GM12878 (cell line): ENCODE measurements at regions not wholly inside any gene's neighbourhood (a gene's known extent, or its start where the extent isn't known, plus 50 kb on each side); places are given as distances from the start of the nearest gene placed in this dataset.

Experiments used
- ATAC-seq: fragments of 200-7000 bp; cut with Tn5 transposase; 3 replicates; pipeline ENCODE4 v1.9.1; 2020; ENCODE audit warnings: mild to moderate bottlenecking, moderate library complexity
- BruUV-seq: library from RNA; stranded (reverse); fragments of 400-500 nt; replicated peaks from 2 replicates; lab custom pipeline; 2021; lab: Mats Ljungman, UMichigan
- CTCF ChIA-PET: fragments of 300-600 bp; sonication (Branson Sonifier 250); formaldehyde crosslinking; extraction: SDS; loops from one replicate; lab custom pipeline; 2021; ENCODE audit warnings: inconsistent platforms; lab: Yijun Ruan, JAX
- POLR2A ChIA-PET: fragments of 350-600 bp; formaldehyde crosslinking; extraction: SDS; loops from one replicate; lab custom pipeline; 2021; ENCODE audit warnings: inconsistent platforms; lab: Charles Lee
- RAD21 ChIA-PET: fragments of 300-600 bp; sonication (Branson Sonifier 250); formaldehyde crosslinking; loops from one replicate; lab custom pipeline; 2023; ENCODE audit warnings: antibody characterized with exemption; ENCODE audit not compliant: unreplicated experiment; lab: Charles Lee
- SMC1A ChIA-PET: fragments of 300-600 bp; sonication (Branson Sonifier 250); formaldehyde crosslinking; loops from one replicate; lab custom pipeline; 2023; ENCODE audit not compliant: unreplicated experiment, uncharacterized antibody; lab: Charles Lee
- DNase-seq: peaks from one replicate; pipeline ENCODE4 v3.0.0-alpha.2; 2011; ENCODE audit warnings: low read depth, low spot score
- FAIRE-seq: peaks from 3 replicates; lab custom pipeline; 2011; peaks lifted over from hg19 to GRCh38; lab: Jason Lieb, UNC
- H2AFZ ChIP-seq: 2 replicates; pipeline ENCODE4 v1.6.0; 2011; ENCODE audit warnings: low read depth, low read length, control low read depth; ENCODE audit not compliant: control insufficient read depth
- H3K27ac ChIP-seq: 2 replicates; pipeline ENCODE4 v1.5.1; 2011; ENCODE audit warnings: control low read depth; ENCODE audit not compliant: control insufficient read depth, insufficient read depth
- H3K27me3 ChIP-seq, 2 experiments: replicated peaks in 1 of 2; 2 replicates each; pipeline versions ENCODE4 v1.6.0 to v1.6.1; 2011; ENCODE audit warnings: low read length in 1 of 2; ENCODE audit not compliant: control insufficient read depth in 2 of 2, insufficient read depth in 2 of 2
- H3K36me3 ChIP-seq, 2 experiments: 2 replicates each; pipeline ENCODE4 v1.5.1; 2011; ENCODE audit warnings: low read length in 1 of 2; ENCODE audit not compliant: control insufficient read depth in 2 of 2, insufficient read depth in 2 of 2
- H3K4me1 ChIP-seq: 2 replicates; pipeline ENCODE4 v1.6.1; 2011; ENCODE audit warnings: mild to moderate bottlenecking, low read length, moderate library complexity, mixed read lengths; ENCODE audit not compliant: control insufficient read depth, insufficient read depth
- H3K4me2 ChIP-seq: 2 replicates; pipeline ENCODE4 v1.6.0; 2011; ENCODE audit warnings: control low read depth; ENCODE audit not compliant: control insufficient read depth, insufficient read depth
- H3K4me3 ChIP-seq: fragments of 200-600 bp; sonication (generic); 2 replicates; pipeline ENCODE4 v1.5.1; 2016
- H3K79me2 ChIP-seq: 2 replicates; pipeline ENCODE4 v1.6.0; 2011; ENCODE audit warnings: low read length; ENCODE audit not compliant: control insufficient read depth, insufficient read depth
- H3K9ac ChIP-seq: 2 replicates; pipeline ENCODE4 v1.8.0; 2011; ENCODE audit warnings: low read length, control low read depth, mixed read lengths; ENCODE audit not compliant: control insufficient read depth, insufficient read depth
- H3K9me3 ChIP-seq: replicated peaks from 3 replicates; pipeline ENCODE4 v1.5.1; 2011; ENCODE audit warnings: mild to moderate bottlenecking, low read length; ENCODE audit not compliant: control insufficient read depth, insufficient read depth
- H4K20me1 ChIP-seq: 2 replicates; pipeline ENCODE4 v1.6.0; 2011; ENCODE audit not compliant: control insufficient read depth, insufficient read depth
- BCL3 ChIP-seq: IDR thresholded peaks from 2 replicates; pipeline ENCODE4 v1.6.1; 2011; ENCODE audit warnings: borderline replicate concordance, low read depth, mild to moderate bottlenecking, moderate library complexity, low read length; ENCODE audit not compliant: insufficient read depth, poor library complexity, severe bottlenecking
- IRF4 ChIP-seq: IDR thresholded peaks from 2 replicates; pipeline ENCODE4 v1.6.1; 2011; ENCODE audit warnings: low read depth, low read length
- POLR2AphosphoS2 ChIP-seq: IDR thresholded peaks from 2 replicates; pipeline ENCODE4 v1.6.1; 2011; ENCODE audit warnings: low read depth, mild to moderate bottlenecking, low read length, improper control_type of control experiment, moderate library complexity
- RAD51 ChIP-seq: fragments of 450-650 bp; IDR thresholded peaks from 2 replicates; pipeline ENCODE4 v1.6.1; 2016; ENCODE audit warnings: moderate library complexity, mild to moderate bottlenecking, inconsistent platforms
- RCOR1 ChIP-seq: conservative IDR thresholded peaks from 2 replicates; pipeline ENCODE4 v1.6.1; 2012; ENCODE audit warnings: low read depth, low read length, improper control_type of control experiment
- TAF1 ChIP-seq: IDR thresholded peaks from 2 replicates; pipeline ENCODE4 v1.6.1; 2011; ENCODE audit warnings: mild to moderate bottlenecking, low read depth, low read length, borderline replicate concordance
- ZBTB11 ChIP-seq: fragments of 450-650 bp; formaldehyde crosslinking; IDR thresholded peaks from 2 replicates; pipeline ENCODE4 v1.5.0; 2022; ENCODE audit warnings: mild to moderate bottlenecking, missing genetic modification characterization
- WGBS: methylation state at CpG from one replicate; pipeline ENCODE4 v1.1.6; 2016; ENCODE audit warnings: low lambda C conversion rate; ENCODE audit not compliant: insufficient replicate concordance, insufficient coverage; ENCODE audit errors: missing lambda C conversion rate; 5-methylcytosine and 5-hydroxymethylcytosine counted together
- in situ Hi-C: fragments of 300-500 bp; cut with MboI; formaldehyde crosslinking; loops from 9 replicates; pipeline ENCODE4 v1.14.3; 2018; ENCODE audit warnings: mixed read lengths
- intact Hi-C: fragments of 100-400 bp; cut with micrococcal nuclease; formaldehyde crosslinking; loops from one replicate; pipeline ENCODE4 v1.14.2; 2022; ENCODE audit not compliant: unreplicated experiment
- TF ChIP-seq, protein P1 (sequence below): fragments of 150-350 bp; IDR thresholded peaks from 2 replicates; pipeline ENCODE4 v1.6.1; 2016; ENCODE audit warnings: low read depth, low read length
- TF ChIP-seq, protein P2 (sequence below): fragments of 450-650 bp; IDR thresholded peaks from 2 replicates; pipeline ENCODE4 v1.6.1; 2017; ENCODE audit warnings: antibody characterized with exemption, mild to moderate bottlenecking, moderate library complexity
- TF ChIP-seq, protein P3 (sequence below): fragments of 450-650 bp; IDR thresholded peaks from 2 replicates; pipeline ENCODE4 v1.6.1; 2014; ENCODE audit warnings: mild to moderate bottlenecking

- Histone ChIP-seq H3K79me2 (no peaks in the 10 kb centered on the region), H3K4me3 (no peak overlapping the region), H3K9ac (no peak overlapping the region), H4K20me1 (0 out of 2 replicates have a peak, but pooled peaks cover 4% of the 10 kb centered on the region), H3K4me1 (no peaks in the 10 kb centered on the region), H3K27me3 (no peaks in the 10 kb centered on the region), H3K4me2 (no peak overlapping the region), H3K36me3 (no peaks in the 10 kb centered on the region), H3K27ac (no peak overlapping the region), H3K9me3 (no peaks in the 10 kb centered on the region), H2AFZ (no peak overlapping the region)
- ChIA-PET POLR2A (no interaction called here), CTCF (interaction anchor here (0.9 to 7.1 kb wide), 2 partner anchors 242 to 248 kb away, joined by 3 to 111 read pairs; no protein-coding TSS in a partner anchor), RAD21 (interaction anchor here (0.6 to 3.1 kb wide), 7 partner anchors 49 to 248 kb away, joined by 3 to 9 read pairs (median 6); partner anchors contain the start of gene TNRC6C), SMC1A (interaction anchor here (1.2 to 3.8 kb wide), 2 partner anchors 241 to 242 kb away, joined by 4 to 25 read pairs; no protein-coding TSS in a partner anchor)
- FAIRE-seq (no peak), ATAC-seq (no peak), DNase-seq (no peak)
- in situ Hi-C loops (loop anchor here (5.0 kb wide), 1 partner anchor 246 kb away; no protein-coding TSS in a partner anchor), intact Hi-C loops (no loop called here)
- BruUV-seq = no TSS peak
- WGBS = 39% methylated on average over 14 of the region's 14 CpGs
- TF ChIP-seq RCOR1 = no peak
- TF ChIP-seq, protein P1, sequence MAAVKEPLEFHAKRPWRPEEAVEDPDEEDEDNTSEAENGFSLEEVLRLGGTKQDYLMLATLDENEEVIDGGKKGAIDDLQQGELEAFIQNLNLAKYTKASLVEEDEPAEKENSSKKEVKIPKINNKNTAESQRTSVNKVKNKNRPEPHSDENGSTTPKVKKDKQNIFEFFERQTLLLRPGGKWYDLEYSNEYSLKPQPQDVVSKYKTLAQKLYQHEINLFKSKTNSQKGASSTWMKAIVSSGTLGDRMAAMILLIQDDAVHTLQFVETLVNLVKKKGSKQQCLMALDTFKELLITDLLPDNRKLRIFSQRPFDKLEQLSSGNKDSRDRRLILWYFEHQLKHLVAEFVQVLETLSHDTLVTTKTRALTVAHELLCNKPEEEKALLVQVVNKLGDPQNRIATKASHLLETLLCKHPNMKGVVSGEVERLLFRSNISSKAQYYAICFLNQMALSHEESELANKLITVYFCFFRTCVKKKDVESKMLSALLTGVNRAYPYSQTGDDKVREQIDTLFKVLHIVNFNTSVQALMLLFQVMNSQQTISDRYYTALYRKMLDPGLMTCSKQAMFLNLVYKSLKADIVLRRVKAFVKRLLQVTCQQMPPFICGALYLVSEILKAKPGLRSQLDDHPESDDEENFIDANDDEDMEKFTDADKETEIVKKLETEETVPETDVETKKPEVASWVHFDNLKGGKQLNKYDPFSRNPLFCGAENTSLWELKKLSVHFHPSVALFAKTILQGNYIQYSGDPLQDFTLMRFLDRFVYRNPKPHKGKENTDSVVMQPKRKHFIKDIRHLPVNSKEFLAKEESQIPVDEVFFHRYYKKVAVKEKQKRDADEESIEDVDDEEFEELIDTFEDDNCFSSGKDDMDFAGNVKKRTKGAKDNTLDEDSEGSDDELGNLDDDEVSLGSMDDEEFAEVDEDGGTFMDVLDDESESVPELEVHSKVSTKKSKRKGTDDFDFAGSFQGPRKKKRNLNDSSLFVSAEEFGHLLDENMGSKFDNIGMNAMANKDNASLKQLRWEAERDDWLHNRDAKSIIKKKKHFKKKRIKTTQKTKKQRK = no peak
- TF ChIP-seq RAD51 = no peak
- TF ChIP-seq ZBTB11 = no peak
- no peak for TF ChIP-seq POLR2AphosphoS2
- no peak for TF ChIP-seq TAF1
- TF ChIP-seq BCL3 = no peak
- no peak for TF ChIP-seq IRF4
- TF ChIP-seq, protein P2, sequence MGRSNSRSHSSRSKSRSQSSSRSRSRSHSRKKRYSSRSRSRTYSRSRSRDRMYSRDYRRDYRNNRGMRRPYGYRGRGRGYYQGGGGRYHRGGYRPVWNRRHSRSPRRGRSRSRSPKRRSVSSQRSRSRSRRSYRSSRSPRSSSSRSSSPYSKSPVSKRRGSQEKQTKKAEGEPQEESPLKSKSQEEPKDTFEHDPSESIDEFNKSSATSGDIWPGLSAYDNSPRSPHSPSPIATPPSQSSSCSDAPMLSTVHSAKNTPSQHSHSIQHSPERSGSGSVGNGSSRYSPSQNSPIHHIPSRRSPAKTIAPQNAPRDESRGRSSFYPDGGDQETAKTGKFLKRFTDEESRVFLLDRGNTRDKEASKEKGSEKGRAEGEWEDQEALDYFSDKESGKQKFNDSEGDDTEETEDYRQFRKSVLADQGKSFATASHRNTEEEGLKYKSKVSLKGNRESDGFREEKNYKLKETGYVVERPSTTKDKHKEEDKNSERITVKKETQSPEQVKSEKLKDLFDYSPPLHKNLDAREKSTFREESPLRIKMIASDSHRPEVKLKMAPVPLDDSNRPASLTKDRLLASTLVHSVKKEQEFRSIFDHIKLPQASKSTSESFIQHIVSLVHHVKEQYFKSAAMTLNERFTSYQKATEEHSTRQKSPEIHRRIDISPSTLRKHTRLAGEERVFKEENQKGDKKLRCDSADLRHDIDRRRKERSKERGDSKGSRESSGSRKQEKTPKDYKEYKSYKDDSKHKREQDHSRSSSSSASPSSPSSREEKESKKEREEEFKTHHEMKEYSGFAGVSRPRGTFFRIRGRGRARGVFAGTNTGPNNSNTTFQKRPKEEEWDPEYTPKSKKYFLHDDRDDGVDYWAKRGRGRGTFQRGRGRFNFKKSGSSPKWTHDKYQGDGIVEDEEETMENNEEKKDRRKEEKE = no peak
- TF ChIP-seq, protein P3, sequence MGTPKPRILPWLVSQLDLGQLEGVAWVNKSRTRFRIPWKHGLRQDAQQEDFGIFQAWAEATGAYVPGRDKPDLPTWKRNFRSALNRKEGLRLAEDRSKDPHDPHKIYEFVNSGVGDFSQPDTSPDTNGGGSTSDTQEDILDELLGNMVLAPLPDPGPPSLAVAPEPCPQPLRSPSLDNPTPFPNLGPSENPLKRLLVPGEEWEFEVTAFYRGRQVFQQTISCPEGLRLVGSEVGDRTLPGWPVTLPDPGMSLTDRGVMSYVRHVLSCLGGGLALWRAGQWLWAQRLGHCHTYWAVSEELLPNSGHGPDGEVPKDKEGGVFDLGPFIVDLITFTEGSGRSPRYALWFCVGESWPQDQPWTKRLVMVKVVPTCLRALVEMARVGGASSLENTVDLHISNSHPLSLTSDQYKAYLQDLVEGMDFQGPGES = no peak
These were observed 187.4 kb upstream of the TNRC6C start for GRCh38 chr17:77771145-77771544.
